Mesothelial cell of epicardium (in vitro differentiated cells): ENCODE measurements at regions not wholly inside any gene's neighbourhood (a gene's known extent, or its start where the extent isn't known, plus 50 kb on each side); places are given as distances from the start of the nearest gene placed in this dataset.

ENCODE experiments used
- DNase-seq, 2 experiments: peaks; one replicate each; pipeline ENCODE4 v3.0.0; 2021; ENCODE audit warnings: low spot score in 2 of 2; ENCODE audit not compliant: unreplicated experiment in 2 of 2
- H3K27ac Mint-ChIP-seq: 2 replicates; pipeline ENCODE4 v1.8.0; 2021; ENCODE audit warnings: mixed read lengths
- H3K27me3 Mint-ChIP-seq: 2 replicates; pipeline ENCODE4 v1.8.0; 2021; ENCODE audit warnings: low read depth, mixed read lengths
- H3K36me3 Mint-ChIP-seq: 2 replicates; pipeline ENCODE4 v1.8.0; 2021; ENCODE audit warnings: mixed read lengths
- H3K4me1 Mint-ChIP-seq: 2 replicates; pipeline ENCODE4 v1.8.0; 2021; ENCODE audit warnings: mixed read lengths
- H3K4me3 Mint-ChIP-seq: 2 replicates; pipeline ENCODE4 v1.8.0; 2021; ENCODE audit warnings: mild to moderate bottlenecking, moderate library complexity, mixed read lengths
- H3K9me3 Mint-ChIP-seq: 2 replicates; pipeline ENCODE4 v1.8.0; 2021; ENCODE audit warnings: mixed read lengths
- TF ChIP-seq, protein P1 (sequence below): fragments of 200-600 bp; sonication (generic); IDR thresholded peaks from one replicate; pipeline ENCODE4 v1.5.0; 2021; ENCODE audit warnings: antibody characterized with exemption; ENCODE audit not compliant: unreplicated experiment

DNA sequence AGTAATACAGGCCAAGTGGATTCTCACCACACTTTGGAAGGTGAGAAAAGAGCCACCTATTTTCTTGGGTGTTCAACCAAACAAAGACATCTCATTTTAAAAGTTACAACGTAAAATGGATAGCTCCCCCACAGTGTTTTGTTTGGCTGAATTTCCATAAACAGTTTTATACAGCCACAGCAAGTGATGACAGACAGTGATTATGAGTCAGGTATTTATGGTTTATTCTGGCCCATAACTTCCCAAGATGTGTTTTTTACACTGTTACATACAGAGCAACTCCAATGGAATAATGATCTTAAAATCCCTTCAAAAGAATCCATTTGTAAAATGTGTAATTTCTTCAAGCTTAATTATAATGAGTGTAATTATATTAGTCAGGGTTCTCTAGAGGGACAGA lies 421.3 kb downstream of the TLE1 start:
- Mint-ChIP-seq H3K27ac (no peak overlapping the region), H3K4me3 (no peak overlapping the region), H3K36me3 (no peaks in the 10 kb centered on the region), H3K4me1 (peaks cover 14% of the 10 kb centered on the region), H3K9me3 (peaks cover 20% of the 10 kb centered on the region), H3K27me3 (no peaks in the 10 kb centered on the region)
- TF ChIP-seq, protein P1, sequence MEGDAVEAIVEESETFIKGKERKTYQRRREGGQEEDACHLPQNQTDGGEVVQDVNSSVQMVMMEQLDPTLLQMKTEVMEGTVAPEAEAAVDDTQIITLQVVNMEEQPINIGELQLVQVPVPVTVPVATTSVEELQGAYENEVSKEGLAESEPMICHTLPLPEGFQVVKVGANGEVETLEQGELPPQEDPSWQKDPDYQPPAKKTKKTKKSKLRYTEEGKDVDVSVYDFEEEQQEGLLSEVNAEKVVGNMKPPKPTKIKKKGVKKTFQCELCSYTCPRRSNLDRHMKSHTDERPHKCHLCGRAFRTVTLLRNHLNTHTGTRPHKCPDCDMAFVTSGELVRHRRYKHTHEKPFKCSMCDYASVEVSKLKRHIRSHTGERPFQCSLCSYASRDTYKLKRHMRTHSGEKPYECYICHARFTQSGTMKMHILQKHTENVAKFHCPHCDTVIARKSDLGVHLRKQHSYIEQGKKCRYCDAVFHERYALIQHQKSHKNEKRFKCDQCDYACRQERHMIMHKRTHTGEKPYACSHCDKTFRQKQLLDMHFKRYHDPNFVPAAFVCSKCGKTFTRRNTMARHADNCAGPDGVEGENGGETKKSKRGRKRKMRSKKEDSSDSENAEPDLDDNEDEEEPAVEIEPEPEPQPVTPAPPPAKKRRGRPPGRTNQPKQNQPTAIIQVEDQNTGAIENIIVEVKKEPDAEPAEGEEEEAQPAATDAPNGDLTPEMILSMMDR = no peak
- DNase-seq = no peak

DNA sequence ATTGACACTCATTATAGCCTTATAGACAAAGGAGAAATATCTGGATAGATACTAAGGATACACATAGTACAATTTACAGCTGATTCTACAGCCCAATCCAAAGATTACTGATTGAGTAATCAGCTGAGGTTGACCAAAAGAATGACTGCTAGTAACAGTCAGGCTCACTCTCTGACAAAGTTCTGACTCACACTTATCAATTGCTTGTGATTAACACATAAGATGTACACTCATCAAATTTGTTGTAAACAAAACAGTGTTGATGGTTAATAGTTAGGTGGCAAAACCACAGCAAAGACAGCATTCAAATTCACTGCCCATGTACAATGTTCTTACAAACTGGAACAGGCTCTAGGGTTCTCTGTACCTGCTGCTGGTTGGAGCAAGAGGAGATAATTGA lies 422.7 kb downstream of the TLE1 start:
- H3K36me3 Mint-ChIP-seq = no peaks in the 10 kb centered on the region
- TF ChIP-seq, protein P1 = no peak
- H3K9me3 Mint-ChIP-seq = peaks cover 24% of the 10 kb centered on the region
- H3K27ac Mint-ChIP-seq = no peak overlapping the region
- peaks cover 14% of the 10 kb centered on the region for H3K4me1 Mint-ChIP-seq
- no peak for DNase-seq
- no peaks in the 10 kb centered on the region for H3K27me3 Mint-ChIP-seq
- no peak overlapping the region for H3K4me3 Mint-ChIP-seq

DNA sequence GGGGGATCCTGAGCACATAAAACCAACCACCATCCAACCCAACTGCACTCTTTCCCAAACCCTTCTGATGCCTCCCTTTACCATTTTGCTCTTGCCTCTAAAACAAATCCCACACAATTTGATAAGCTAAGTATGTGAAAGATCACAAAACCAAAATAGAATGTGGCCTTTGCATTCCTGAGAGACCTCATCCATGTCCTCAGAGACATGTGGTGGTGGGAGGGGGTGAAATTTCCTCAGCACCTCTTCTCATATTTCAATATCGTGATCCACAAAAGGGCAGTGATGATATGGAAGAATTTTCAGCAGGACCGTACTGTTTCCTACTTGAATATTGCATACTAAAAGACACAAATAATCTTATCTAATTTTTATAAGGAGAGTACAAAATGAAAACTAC lies 423.3 kb downstream of the TLE1 start:
- TF ChIP-seq, protein P1 = no peak
- H3K27ac Mint-ChIP-seq = no peak overlapping the region
- H3K4me1 Mint-ChIP-seq = peaks cover 14% of the 10 kb centered on the region
- no peaks in the 10 kb centered on the region for H3K27me3 Mint-ChIP-seq
- peaks cover 3% of the 10 kb centered on the region for H3K36me3 Mint-ChIP-seq
- no peak overlapping the region for H3K4me3 Mint-ChIP-seq
- DNase-seq = no peak
- peaks cover 28% of the 10 kb centered on the region for H3K9me3 Mint-ChIP-seq

DNA sequence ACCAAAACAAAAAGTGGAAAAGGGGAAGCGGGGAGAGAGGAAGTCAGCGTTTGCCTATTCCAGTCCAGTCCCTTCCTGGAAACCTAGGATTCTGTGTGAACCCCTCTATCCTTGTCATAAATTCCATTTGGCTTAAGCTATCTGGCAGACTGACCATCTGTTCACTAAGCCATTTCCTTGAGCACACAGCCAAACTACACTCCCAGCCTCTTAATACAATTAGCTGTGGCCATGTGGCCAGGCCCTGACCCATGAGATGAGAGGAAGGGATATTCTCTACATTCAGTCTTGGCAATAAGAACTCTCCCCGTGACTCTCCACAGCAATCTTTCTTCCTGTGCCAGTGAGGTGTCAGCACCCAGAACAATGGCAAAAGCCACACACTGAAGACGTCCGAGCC lies 424.8 kb downstream of the TLE1 start:
- Mint-ChIP-seq H3K36me3 (peaks cover 7% of the 10 kb centered on the region), H3K4me1 (peaks cover 14% of the 10 kb centered on the region), H3K27me3 (no peaks in the 10 kb centered on the region), H3K27ac (peak overlapping the region; percentile 74), H3K4me3 (no peak overlapping the region), H3K9me3 (peaks cover 24% of the 10 kb centered on the region)
- DNase-seq = no peak
- TF ChIP-seq, protein P1 = no peak

DNA sequence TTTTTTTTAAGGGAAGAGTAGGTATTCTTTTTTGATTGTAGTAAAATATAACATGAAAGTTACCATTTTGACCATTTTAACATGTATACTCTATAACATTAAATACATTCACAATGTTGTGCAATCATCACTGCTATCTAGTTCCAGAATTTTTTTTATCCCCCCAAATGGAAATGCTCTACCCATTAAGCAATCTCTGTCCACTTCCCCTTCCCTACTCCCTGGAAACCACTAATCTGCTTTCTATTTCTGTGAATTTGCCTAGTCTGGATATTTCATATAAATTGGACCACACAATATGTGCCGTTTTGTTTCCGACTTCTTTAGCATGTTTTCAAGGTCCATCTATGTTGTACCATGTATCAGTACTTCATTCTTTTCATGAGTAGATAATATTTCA lies 429.5 kb downstream of the TLE1 start:
- H3K4me3 Mint-ChIP-seq = no peak overlapping the region
- TF ChIP-seq, protein P1 = no peak
- peaks cover 18% of the 10 kb centered on the region for H3K4me1 Mint-ChIP-seq
- H3K36me3 Mint-ChIP-seq = peaks cover 7% of the 10 kb centered on the region
- no peak for DNase-seq
- H3K9me3 Mint-ChIP-seq = peaks cover 15% of the 10 kb centered on the region
- no peaks in the 10 kb centered on the region for H3K27me3 Mint-ChIP-seq
- no peak overlapping the region for H3K27ac Mint-ChIP-seq

DNA sequence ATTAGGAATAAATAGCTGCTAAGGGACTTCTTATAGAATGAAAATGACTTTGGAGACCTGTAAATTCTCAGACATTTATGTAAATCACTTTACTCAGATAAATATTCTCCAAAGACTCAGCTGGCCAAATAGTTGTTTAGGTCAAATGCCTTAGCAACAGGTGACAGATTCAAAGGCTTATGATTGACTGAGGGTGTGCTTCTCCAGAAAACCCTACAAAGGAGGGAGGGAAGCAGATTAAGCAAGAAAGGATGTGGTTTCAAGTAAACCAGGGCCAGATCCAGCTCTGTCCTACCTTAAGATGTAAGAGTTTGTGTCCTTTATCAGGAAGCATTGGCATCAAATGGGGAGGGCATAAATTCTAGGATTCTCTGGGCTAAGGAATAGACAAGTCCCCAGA lies 433.0 kb downstream of the TLE1 start:
- Mint-ChIP-seq H3K36me3 (peaks cover 7% of the 10 kb centered on the region), H3K27ac (no peak overlapping the region), H3K9me3 (peaks cover 10% of the 10 kb centered on the region), H3K27me3 (no peaks in the 10 kb centered on the region), H3K4me1 (peaks cover 12% of the 10 kb centered on the region), H3K4me3 (no peak overlapping the region)
- TF ChIP-seq, protein P1 = no peak
- DNase-seq = no peak
